Lower lobe of right lung (tissue), 2 donors: ENCODE measurements at regions not wholly inside any gene's neighbourhood (a gene's known extent, or its start where the extent isn't known, plus 50 kb on each side); places are given as distances from the start of the nearest gene placed in this dataset.
"Not testable (repeated sequence)": the region's sequence is repeated elsewhere in the genome, so short reads cannot be mapped to it uniquely, and the experiment has no call there.

Source experiments
- ATAC-seq, 2 donors: fragments of 200-7000 bp; cut with Tn5 transposase; one replicate each; pipeline ENCODE4 v1.9.1; 2020 to 2022; ENCODE audit warnings: mild to moderate bottlenecking in 2 of 2, moderate library complexity in 2 of 2
- DNase-seq: peaks from one replicate; pipeline ENCODE4 v3.0.0-alpha.2; 2020
- H3K27ac ChIP-seq: fragments of 200-600 bp; one replicate; pipeline ENCODE4 v1.8.0; 2022
- H3K27me3 ChIP-seq: fragments of 200-600 bp; one replicate; pipeline ENCODE4 v1.8.0; 2022; ENCODE audit warnings: low read depth
- H3K36me3 ChIP-seq: fragments of 200-600 bp; one replicate; pipeline ENCODE4 v1.8.0; 2022; ENCODE audit warnings: mild to moderate bottlenecking
- H3K4me1 ChIP-seq: fragments of 200-600 bp; one replicate; pipeline ENCODE4 v1.8.0; 2022
- H3K4me3 ChIP-seq: fragments of 200-600 bp; one replicate; pipeline ENCODE4 v1.8.0; 2022; ENCODE audit warnings: mild to moderate bottlenecking
- H3K9me3 ChIP-seq: fragments of 200-600 bp; one replicate; pipeline ENCODE4 v1.8.0; 2022
- intact Hi-C: fragments of 100-400 bp; cut with DNase I; formaldehyde crosslinking; loops from one replicate; pipeline ENCODE4 v1.11.0; 2022
- TF ChIP-seq, protein P1 (sequence below): fragments of 200-600 bp; IDR thresholded peaks from one replicate; pipeline ENCODE4 v1.8.0; 2022; ENCODE audit warnings: antibody characterized with exemption, mild to moderate bottlenecking
- donor health status: DM: no; HTN: yes; CAD: no; lungs with severe emphysema.

DNA sequence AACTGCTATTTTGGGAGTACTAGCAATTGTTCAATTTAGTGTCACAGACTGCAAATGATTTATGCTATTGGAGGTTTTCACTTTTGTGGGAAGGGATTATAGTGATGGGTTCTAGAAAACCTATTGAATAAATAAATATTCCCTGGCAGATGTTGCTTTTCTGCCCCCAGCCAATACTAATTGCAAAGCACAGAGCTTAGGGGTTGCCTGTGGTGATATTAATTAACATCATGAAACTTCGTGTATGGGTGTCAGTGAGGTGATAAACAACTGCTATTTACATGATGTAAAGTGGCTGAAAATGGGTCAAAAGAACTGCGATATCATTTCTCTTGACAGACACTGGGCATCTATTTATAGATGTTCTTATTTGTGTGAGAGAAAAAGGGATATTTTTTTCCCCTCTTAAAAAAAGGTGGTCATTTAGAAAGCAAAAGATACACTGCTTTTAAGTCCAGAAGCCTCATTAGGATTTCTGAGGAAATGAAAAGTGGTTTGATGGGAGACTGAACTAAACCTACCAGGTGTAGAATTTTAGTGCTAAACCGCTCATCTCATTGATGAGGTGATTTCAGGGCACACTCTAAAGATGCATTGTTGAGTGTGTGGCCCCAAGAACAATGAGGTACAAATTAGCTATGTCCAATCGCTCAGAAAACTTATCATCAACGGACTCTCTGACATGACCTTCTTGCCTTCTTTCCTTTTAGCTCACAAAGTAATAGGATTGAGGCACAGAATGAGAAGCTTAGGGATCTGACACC is 116.7 kb upstream of the CHST9 start:
- TF ChIP-seq, protein P1, sequence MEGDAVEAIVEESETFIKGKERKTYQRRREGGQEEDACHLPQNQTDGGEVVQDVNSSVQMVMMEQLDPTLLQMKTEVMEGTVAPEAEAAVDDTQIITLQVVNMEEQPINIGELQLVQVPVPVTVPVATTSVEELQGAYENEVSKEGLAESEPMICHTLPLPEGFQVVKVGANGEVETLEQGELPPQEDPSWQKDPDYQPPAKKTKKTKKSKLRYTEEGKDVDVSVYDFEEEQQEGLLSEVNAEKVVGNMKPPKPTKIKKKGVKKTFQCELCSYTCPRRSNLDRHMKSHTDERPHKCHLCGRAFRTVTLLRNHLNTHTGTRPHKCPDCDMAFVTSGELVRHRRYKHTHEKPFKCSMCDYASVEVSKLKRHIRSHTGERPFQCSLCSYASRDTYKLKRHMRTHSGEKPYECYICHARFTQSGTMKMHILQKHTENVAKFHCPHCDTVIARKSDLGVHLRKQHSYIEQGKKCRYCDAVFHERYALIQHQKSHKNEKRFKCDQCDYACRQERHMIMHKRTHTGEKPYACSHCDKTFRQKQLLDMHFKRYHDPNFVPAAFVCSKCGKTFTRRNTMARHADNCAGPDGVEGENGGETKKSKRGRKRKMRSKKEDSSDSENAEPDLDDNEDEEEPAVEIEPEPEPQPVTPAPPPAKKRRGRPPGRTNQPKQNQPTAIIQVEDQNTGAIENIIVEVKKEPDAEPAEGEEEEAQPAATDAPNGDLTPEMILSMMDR = no peak
- intact Hi-C loops = no loop called here
- Histone ChIP-seq H3K4me3 (no peak overlapping the region), H3K36me3 (no peaks in the 10 kb centered on the region), H3K4me1 (no peaks in the 10 kb centered on the region), H3K9me3 (no peaks in the 10 kb centered on the region), H3K27ac (no peak overlapping the region), H3K27me3 (no peaks in the 10 kb centered on the region)
- DNase-seq (no peak), ATAC-seq (no peak)

DNA sequence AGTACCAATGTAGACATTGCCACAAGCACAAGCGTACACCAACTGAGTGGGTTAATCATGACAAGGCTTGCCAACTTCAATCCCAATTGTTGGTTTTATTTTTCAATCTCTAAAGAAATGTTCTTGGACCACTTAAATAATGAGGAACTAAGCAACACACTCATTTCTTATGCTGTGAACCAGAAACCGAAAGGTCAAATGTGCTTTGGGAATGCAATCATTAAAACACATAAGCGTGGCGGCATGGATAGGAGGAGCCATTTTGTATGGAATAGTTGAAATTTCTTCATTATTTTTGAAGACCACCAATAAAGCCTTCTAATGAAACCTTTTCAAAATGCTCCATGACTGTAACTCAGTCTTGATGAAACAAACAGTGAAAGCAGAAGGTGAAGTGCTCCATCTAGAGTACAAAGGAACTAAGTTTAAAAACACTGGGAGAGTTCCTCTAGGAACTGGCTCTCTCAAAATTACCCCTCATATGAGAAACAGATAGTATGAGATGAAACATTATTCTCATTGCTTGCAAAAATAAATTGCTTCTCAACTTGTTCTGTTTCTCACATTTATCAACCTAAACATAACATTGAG is 113.2 kb upstream of the CHST9 start:
- no peaks in the 10 kb centered on the region for H3K9me3 ChIP-seq
- no peak overlapping the region for H3K4me3 ChIP-seq
- H3K36me3 ChIP-seq = no peaks in the 10 kb centered on the region
- H3K27ac ChIP-seq = no peak overlapping the region
- TF ChIP-seq, protein P1 = no peak
- intact Hi-C loops = no loop called here
- DNase-seq = no peak
- no peak for ATAC-seq
- no peaks in the 10 kb centered on the region for H3K4me1 ChIP-seq
- no peaks in the 10 kb centered on the region for H3K27me3 ChIP-seq

DNA sequence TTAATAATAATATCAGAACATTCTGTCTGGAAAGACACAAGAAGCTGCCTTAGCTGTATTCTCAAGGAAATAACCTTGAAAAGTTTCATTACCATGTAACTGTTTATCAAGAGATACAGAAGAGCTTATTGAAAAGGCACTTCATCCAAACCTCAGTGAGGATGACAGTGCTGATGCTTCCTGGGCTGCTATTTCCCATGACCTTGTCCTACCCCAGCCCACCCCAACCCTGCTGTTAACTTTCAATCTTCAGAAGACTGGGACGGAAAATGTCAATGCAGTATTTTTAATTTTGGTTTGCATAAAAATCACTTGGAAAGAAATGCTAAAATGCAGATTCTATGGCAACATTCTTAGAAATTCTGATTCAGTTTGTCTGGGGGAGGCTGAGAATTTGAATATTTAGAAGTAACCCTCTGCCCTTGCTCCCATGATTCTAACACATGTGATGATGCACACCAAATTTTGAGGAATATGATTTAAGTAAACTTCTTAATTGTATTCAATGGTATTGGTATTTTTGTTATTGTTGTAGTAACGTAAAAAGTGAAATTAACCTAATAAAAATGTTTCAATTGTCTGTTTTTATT is 101.0 kb upstream of the CHST9 start:
- H3K4me3 ChIP-seq, DNase-seq, ATAC-seq, H3K36me3 ChIP-seq, H3K4me1 ChIP-seq, H3K9me3 ChIP-seq, H3K27me3 ChIP-seq, intact Hi-C loops, H3K27ac ChIP-seq: not testable (repeated sequence)

DNA sequence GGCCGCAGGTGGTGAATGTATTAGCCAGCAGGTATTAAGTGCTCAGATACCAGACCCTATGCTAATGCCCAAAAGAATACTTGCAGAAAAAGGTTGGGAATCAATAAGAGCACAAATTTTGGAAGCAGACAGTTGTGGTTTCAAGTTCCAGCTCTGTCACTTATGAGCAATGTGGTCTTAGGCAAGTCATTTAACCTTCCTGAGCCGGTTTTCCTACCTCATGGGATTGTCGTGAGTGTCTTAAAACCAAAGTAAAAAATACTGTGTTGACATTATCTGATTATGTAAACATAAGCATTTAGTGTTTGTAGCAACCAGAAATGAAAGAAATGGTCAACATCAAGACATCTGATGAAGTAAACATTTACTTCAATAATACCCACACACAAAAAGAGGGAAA is 93.0 kb upstream of the CHST9 start:
- intact Hi-C loops = no loop called here
- no peak overlapping the region for H3K4me3 ChIP-seq
- TF ChIP-seq, protein P1 = no peak

DNA sequence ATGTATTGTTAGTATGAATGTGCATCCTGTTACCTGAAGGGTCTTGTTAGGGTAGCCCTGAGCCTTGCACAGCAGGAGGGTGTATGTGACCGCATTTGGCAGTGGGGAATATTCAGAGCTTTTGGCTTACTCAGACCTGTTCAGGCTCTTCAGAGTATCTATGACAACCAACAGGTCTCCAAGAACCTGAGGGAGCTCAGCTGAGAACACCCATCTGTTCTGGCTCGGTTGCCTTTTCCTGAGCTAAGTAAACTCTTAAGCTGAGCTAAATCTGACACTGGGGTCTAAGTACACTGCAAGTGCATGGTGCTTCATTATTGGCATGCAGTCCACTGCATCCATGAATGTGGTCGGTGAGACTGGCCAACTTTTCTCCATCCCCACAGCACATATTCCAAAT is 92.4 kb upstream of the CHST9 start:
- no peak for ATAC-seq
- Histone ChIP-seq H3K36me3 (no peaks in the 10 kb centered on the region), H3K4me1 (no peaks in the 10 kb centered on the region), H3K4me3 (no peak overlapping the region), H3K9me3 (no peaks in the 10 kb centered on the region), H3K27me3 (no peaks in the 10 kb centered on the region), H3K27ac (no peak overlapping the region)
- intact Hi-C loops = no loop called here
- TF ChIP-seq, protein P1 = no peak
- no peak for DNase-seq

More for the DNA sequence above, 93.0 kb upstream of the CHST9 start:
- ATAC-seq = no peak
- no peak for DNase-seq
- no peak overlapping the region for H3K27ac ChIP-seq
- H3K4me1 ChIP-seq = no peaks in the 10 kb centered on the region
- no peaks in the 10 kb centered on the region for H3K9me3 ChIP-seq
- no peaks in the 10 kb centered on the region for H3K36me3 ChIP-seq
- no peaks in the 10 kb centered on the region for H3K27me3 ChIP-seq

DNA sequence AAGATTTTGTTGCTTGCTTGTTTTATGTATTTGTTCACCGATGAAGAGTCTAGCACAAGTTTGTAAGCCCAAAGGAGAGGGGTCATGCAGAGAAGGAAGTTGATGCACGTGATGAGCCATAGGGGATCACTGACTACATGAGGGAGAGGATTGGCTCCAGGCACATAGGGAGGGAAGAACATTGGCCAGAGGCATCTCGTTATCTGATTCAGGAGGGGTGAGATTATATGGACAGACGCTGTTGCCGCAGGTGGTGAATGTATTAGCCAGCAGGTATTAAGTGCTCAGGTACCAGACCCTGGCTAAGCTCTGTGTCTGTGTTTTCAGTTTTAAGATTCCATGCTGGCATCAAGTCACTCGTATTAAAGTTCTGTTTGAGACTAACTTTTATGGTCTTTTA is 91.8 kb upstream of the CHST9 start:
- no peak for ATAC-seq
- intact Hi-C loops = no loop called here
- Histone ChIP-seq H3K4me3 (no peak overlapping the region), H3K9me3 (no peaks in the 10 kb centered on the region), H3K4me1 (no peaks in the 10 kb centered on the region), H3K27me3 (no peaks in the 10 kb centered on the region), H3K36me3 (no peaks in the 10 kb centered on the region), H3K27ac (no peak overlapping the region)
- DNase-seq = no peak
- TF ChIP-seq, protein P1 = no peak
